ENCODE measurements at regions not wholly inside any gene's neighbourhood (a gene's known extent, or its start where the extent isn't known, plus 50 kb on each side); places are given as distances from the start of the nearest gene placed in this dataset.

DNA sequence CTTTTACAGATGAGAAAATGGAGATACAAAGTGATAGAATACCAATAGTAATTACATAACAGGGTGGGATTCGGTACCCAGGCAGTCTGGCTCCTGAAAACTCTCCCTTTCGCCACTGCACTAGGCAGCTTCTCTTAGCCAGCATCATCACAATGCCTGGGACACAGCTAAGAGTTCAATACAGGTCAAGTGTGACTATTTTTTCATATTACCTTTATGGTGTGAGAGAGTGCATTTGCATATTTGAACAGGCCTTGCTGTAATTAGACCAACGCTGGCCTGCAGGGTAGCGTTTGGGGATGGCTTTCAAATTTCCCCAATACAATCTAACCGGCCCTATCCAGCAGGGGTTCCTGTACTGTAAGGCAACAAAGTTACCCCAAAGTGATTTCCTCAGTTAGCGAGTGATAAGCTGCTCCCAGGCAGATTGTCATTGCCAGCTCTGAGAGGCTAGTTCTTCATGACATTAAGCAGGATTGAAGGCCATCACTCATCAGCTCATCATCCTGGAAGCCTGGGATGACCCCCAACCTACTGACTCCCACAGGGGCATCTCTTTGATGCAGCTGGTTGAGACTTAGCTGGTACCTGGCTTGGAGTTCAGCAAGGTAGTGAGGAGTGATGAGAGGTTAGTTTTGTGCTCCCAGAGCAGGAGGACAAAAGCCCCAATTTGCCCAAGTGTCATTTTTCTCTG, 836.8 kb upstream of the LCORL start:
- no peak overlapping the region for H2BK5ac ChIP-seq (ENCODE audit: low read depth, low read length, poor library complexity, severe bottlenecking)
- H3K9ac ChIP-seq (ENCODE audit: low read length): no peak overlapping the region
- no peak for DNase-seq
- no peak overlapping the region for H2BK12ac ChIP-seq (ENCODE audit: low read length in 2 of 2)
- H3K9me3 ChIP-seq (ENCODE audit: control insufficient read depth, low read length): peaks cover under 1% of the 10 kb centered on the region
- no peak overlapping the region for H3K23ac ChIP-seq (ENCODE audit: low read length in 2 of 2)
- H2AFZ ChIP-seq (ENCODE audit: low read depth, low read length): no peak overlapping the region
- no peak overlapping the region for H4K91ac ChIP-seq (ENCODE audit: low read length)
- H3K4me3 ChIP-seq (ENCODE audit: insufficient read depth in 1 of 2, low read depth in 1 of 2, low read length in 2 of 2): no peak overlapping the region
- no peaks in the 10 kb centered on the region for H3K36me3 ChIP-seq (ENCODE audit: control insufficient read depth in 1 of 2, insufficient read depth in 2 of 2, low read depth in 1 of 2, low read length in 2 of 2)
- no peak overlapping the region for H3K4ac ChIP-seq (ENCODE audit: low read depth in 1 of 2, low read length in 2 of 2)
- H2BK15ac ChIP-seq (ENCODE audit: low read depth, poor library complexity, severe bottlenecking): no peak overlapping the region
- no peaks in the 10 kb centered on the region for H3K27me3 ChIP-seq (ENCODE audit: control insufficient read depth in 1 of 2, insufficient read depth in 1 of 2, low read length in 2 of 2)
- no peak overlapping the region for H4K8ac ChIP-seq (ENCODE audit: low read length)
- no peak overlapping the region for H2BK120ac ChIP-seq (ENCODE audit: low read depth, low read length)
- no peak overlapping the region for H3K4me2 ChIP-seq (ENCODE audit: low read length, poor library complexity, severe bottlenecking)
- no peak overlapping the region for H2AK5ac ChIP-seq (ENCODE audit: low read length, severe bottlenecking)
- H3K4me1 ChIP-seq (ENCODE audit: control insufficient read depth, insufficient read depth, low read depth, low read length): no peaks in the 10 kb centered on the region
- no peak overlapping the region for H3K18ac ChIP-seq (ENCODE audit: low read depth in 1 of 2, low read length in 2 of 2)
- no peaks in the 10 kb centered on the region for H3K79me1 ChIP-seq (replicated peaks; ENCODE audit: low read length, poor library complexity, severe bottlenecking)
- no peak overlapping the region for H3K27ac ChIP-seq (ENCODE audit: low read length, poor library complexity, severe bottlenecking)
- H3K14ac ChIP-seq (ENCODE audit: low read length in 2 of 2): no peak overlapping the region
- WGBS: 72% methylated on average over 6 of the region's 6 CpGs

DNA sequence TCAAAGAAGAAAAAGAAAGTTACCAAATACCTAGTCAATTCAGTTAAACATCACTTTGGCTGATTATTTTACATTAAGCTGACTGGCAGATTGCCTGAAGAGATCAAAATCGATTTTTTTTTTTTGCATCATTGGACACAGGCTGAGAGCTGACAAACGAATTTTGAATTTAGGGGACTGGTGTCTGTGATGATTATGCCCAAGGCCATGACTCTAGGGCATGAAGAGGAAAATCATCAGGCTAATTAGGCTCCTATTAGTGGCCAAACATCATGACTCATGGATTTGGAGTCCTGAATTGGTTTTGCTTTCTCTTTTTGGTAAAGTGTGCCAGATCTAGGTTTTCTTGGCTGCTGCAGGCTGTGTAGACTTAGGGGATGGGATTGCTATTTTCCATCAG, 829.3 kb upstream of the LCORL start:
- Histone ChIP-seq H3K4me2 (ENCODE audit: low read length, poor library complexity, severe bottlenecking) (no peak overlapping the region), H2BK120ac (ENCODE audit: low read depth, low read length) (no peak overlapping the region), H3K9ac (ENCODE audit: low read length) (no peak overlapping the region), H3K27ac (ENCODE audit: low read length, poor library complexity, severe bottlenecking) (no peak overlapping the region), H2BK12ac (ENCODE audit: low read length in 2 of 2) (no peak overlapping the region), H4K91ac (ENCODE audit: low read length) (no peak overlapping the region), H3K4me1 (ENCODE audit: control insufficient read depth, insufficient read depth, low read depth, low read length) (no peaks in the 10 kb centered on the region), H3K4ac (ENCODE audit: low read depth in 1 of 2, low read length in 2 of 2) (no peak overlapping the region), H3K14ac (ENCODE audit: low read length in 2 of 2) (no peak overlapping the region), H3K23ac (ENCODE audit: low read length in 2 of 2) (no peak overlapping the region), H4K8ac (ENCODE audit: low read length) (no peak overlapping the region), H2BK5ac (ENCODE audit: low read depth, low read length, poor library complexity, severe bottlenecking) (no peak overlapping the region), H2BK15ac (ENCODE audit: low read depth, poor library complexity, severe bottlenecking) (no peak overlapping the region), H3K9me3 (ENCODE audit: control insufficient read depth, low read length) (peaks cover 4% of the 10 kb centered on the region), H3K36me3 (ENCODE audit: control insufficient read depth in 1 of 2, insufficient read depth in 2 of 2, low read depth in 1 of 2, low read length in 2 of 2) (no peaks in the 10 kb centered on the region), H3K79me1 (replicated peaks; ENCODE audit: low read length, poor library complexity, severe bottlenecking) (no peaks in the 10 kb centered on the region), H3K18ac (ENCODE audit: low read depth in 1 of 2, low read length in 2 of 2) (no peak overlapping the region), H2AFZ (ENCODE audit: low read depth, low read length) (no peak overlapping the region), H3K27me3 (ENCODE audit: control insufficient read depth in 1 of 2, insufficient read depth in 1 of 2, low read length in 2 of 2) (no peaks in the 10 kb centered on the region), H3K4me3 (ENCODE audit: insufficient read depth in 1 of 2, low read depth in 1 of 2, low read length in 2 of 2) (no peak overlapping the region), H2AK5ac (ENCODE audit: low read length, severe bottlenecking) (no peak overlapping the region)
- DNase-seq: no peak
- 63% methylated on average over 2 of the region's 2 CpGs for WGBS

GRCh38 chr4:18847249-18847890, 825.8 kb upstream of the LCORL start:
- H3K36me3 ChIP-seq (ENCODE audit: control insufficient read depth in 1 of 2, insufficient read depth in 2 of 2, low read depth in 1 of 2, low read length in 2 of 2): no peaks in the 10 kb centered on the region
- WGBS: 79% methylated on average over 5 of the region's 5 CpGs

DNA sequence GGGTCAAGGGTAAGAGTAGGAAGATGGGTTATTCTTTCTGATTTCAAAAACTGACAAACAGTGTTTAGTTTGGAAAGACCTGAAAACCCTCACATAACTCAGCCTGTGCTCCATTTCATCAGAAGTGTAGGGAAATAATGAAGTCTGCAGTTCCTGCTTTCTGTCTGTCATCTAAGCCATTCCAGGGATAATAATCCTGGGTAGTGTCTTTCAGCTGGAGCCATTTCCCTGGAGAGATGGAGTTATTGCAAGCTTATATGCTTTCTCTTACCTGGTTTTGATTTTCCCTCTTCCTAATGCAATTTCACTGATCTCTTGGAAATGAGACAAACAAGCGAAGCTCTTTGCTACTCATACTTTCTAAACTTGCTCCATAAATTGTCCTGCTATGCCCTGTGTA, 824.8 kb upstream of the LCORL start:
- no peak overlapping the region for H3K27ac ChIP-seq (ENCODE audit: low read length, poor library complexity, severe bottlenecking)
- whole genome bisulfite sequencing: 100% methylated on average over 1 of the region's 1 CpG
- no peak overlapping the region for H2BK12ac ChIP-seq (ENCODE audit: low read length in 2 of 2)
- H3K36me3 ChIP-seq (ENCODE audit: control insufficient read depth in 1 of 2, insufficient read depth in 2 of 2, low read depth in 1 of 2, low read length in 2 of 2): no peaks in the 10 kb centered on the region
- no peak overlapping the region for H3K14ac ChIP-seq (ENCODE audit: low read length in 2 of 2)
- no peak overlapping the region for H3K9ac ChIP-seq (ENCODE audit: low read length)
- no peak overlapping the region for H4K91ac ChIP-seq (ENCODE audit: low read length)
- H3K27me3 ChIP-seq (ENCODE audit: control insufficient read depth in 1 of 2, insufficient read depth in 1 of 2, low read length in 2 of 2): no peaks in the 10 kb centered on the region
- H2AFZ ChIP-seq (ENCODE audit: low read depth, low read length): no peak overlapping the region
- H3K4ac ChIP-seq (ENCODE audit: low read depth in 1 of 2, low read length in 2 of 2): no peak overlapping the region
- no peak overlapping the region for H3K23ac ChIP-seq (ENCODE audit: low read length in 2 of 2)
- no peak overlapping the region for H2AK5ac ChIP-seq (ENCODE audit: low read length, severe bottlenecking)
- H3K4me2 ChIP-seq (ENCODE audit: low read length, poor library complexity, severe bottlenecking): no peak overlapping the region
- H4K8ac ChIP-seq (ENCODE audit: low read length): no peak overlapping the region
- H3K4me3 ChIP-seq (ENCODE audit: insufficient read depth in 1 of 2, low read depth in 1 of 2, low read length in 2 of 2): no peak overlapping the region
- no peak overlapping the region for H2BK15ac ChIP-seq (ENCODE audit: low read depth, poor library complexity, severe bottlenecking)
- H3K4me1 ChIP-seq (ENCODE audit: control insufficient read depth, insufficient read depth, low read depth, low read length): no peaks in the 10 kb centered on the region
- H3K18ac ChIP-seq (ENCODE audit: low read depth in 1 of 2, low read length in 2 of 2): no peak overlapping the region
- H2BK120ac ChIP-seq (ENCODE audit: low read depth, low read length): no peak overlapping the region
- DNase-seq: no peak
- H3K9me3 ChIP-seq (ENCODE audit: control insufficient read depth, low read length): peaks cover 7% of the 10 kb centered on the region
- H2BK5ac ChIP-seq (ENCODE audit: low read depth, low read length, poor library complexity, severe bottlenecking): no peak overlapping the region
- no peaks in the 10 kb centered on the region for H3K79me1 ChIP-seq (replicated peaks; ENCODE audit: low read length, poor library complexity, severe bottlenecking)

More at GRCh38 chr4:18847249-18847890, 825.8 kb upstream of the LCORL start:
- Histone ChIP-seq H2BK12ac (ENCODE audit: low read length in 2 of 2) (no peak overlapping the region), H4K8ac (ENCODE audit: low read length) (no peak overlapping the region), H2AK5ac (ENCODE audit: low read length, severe bottlenecking) (no peak overlapping the region), H3K14ac (ENCODE audit: low read length in 2 of 2) (no peak overlapping the region), H3K4me3 (ENCODE audit: insufficient read depth in 1 of 2, low read depth in 1 of 2, low read length in 2 of 2) (no peak overlapping the region), H2BK15ac (ENCODE audit: low read depth, poor library complexity, severe bottlenecking) (no peak overlapping the region), H4K91ac (ENCODE audit: low read length) (no peak overlapping the region), H3K27me3 (ENCODE audit: control insufficient read depth in 1 of 2, insufficient read depth in 1 of 2, low read length in 2 of 2) (no peaks in the 10 kb centered on the region), H3K27ac (ENCODE audit: low read length, poor library complexity, severe bottlenecking) (no peak overlapping the region), H2BK5ac (ENCODE audit: low read depth, low read length, poor library complexity, severe bottlenecking) (no peak overlapping the region), H3K9ac (ENCODE audit: low read length) (no peak overlapping the region), H3K4me1 (ENCODE audit: control insufficient read depth, insufficient read depth, low read depth, low read length) (no peaks in the 10 kb centered on the region), H3K79me1 (replicated peaks; ENCODE audit: low read length, poor library complexity, severe bottlenecking) (no peaks in the 10 kb centered on the region), H2BK120ac (ENCODE audit: low read depth, low read length) (no peak overlapping the region), H3K23ac (ENCODE audit: low read length in 2 of 2) (no peak overlapping the region), H2AFZ (ENCODE audit: low read depth, low read length) (no peak overlapping the region), H3K4ac (ENCODE audit: low read depth in 1 of 2, low read length in 2 of 2) (no peak overlapping the region), H3K18ac (ENCODE audit: low read depth in 1 of 2, low read length in 2 of 2) (no peak overlapping the region), H3K4me2 (ENCODE audit: low read length, poor library complexity, severe bottlenecking) (no peak overlapping the region), H3K9me3 (ENCODE audit: control insufficient read depth, low read length) (peaks cover 1% of the 10 kb centered on the region)
- DNase-seq: peak; percentile 33

Measured in mesenchymal stem cell (in vitro differentiated cells and primary cell).